ENCODE measurements at regions not wholly inside any gene's neighbourhood (a gene's known extent, or its start where the extent isn't known, plus 50 kb on each side); places are given as distances from the start of the nearest gene placed in this dataset.

GRCh38 chr9:78781681-78782080 is 484.8 kb downstream of the PSAT1 start:
- TF ChIP-seq CTCF (conservative IDR thresholded peaks at IDR 0.05; ENCODE audit: low read length) (peak; percentile 33), EZH2phosphoT487 (IDR thresholded peaks at IDR 0.05; ENCODE audit: borderline replicate concordance) (no peak)
